A549 (cell line): ENCODE measurements at regions not wholly inside any gene's neighbourhood (a gene's known extent, or its start where the extent isn't known, plus 50 kb on each side); places are given as distances from the start of the nearest gene placed in this dataset.

Source experiments
- BHLHE40 ChIP-seq: IDR thresholded peaks from 2 replicates; pipeline ENCODE4 v1.6.1; 2012; ENCODE audit warnings: low read depth, low read length, inconsistent platforms
- CBX2 ChIP-seq: fragments of 200-600 bp; sonication (generic); IDR thresholded peaks from 2 replicates; pipeline ENCODE4 v1.6.1; 2016; ENCODE audit warnings: low read depth, mild to moderate bottlenecking, borderline replicate concordance
- CBX8 ChIP-seq: fragments of 200-600 bp; sonication (generic); IDR thresholded peaks from 2 replicates; pipeline ENCODE4 v1.6.1; 2016
- CHD4 ChIP-seq: fragments of 200-600 bp; sonication (generic); IDR thresholded peaks from 2 replicates; pipeline ENCODE4 v1.6.1; 2016; ENCODE audit warnings: antibody characterized with exemption, mild to moderate bottlenecking, borderline replicate concordance
- EHF ChIP-seq: fragments of 250-450 bp; sonication (Bioruptor Pico); IDR thresholded peaks from 2 replicates; pipeline ENCODE4 v1.5.0; 2020; ENCODE audit warnings: mild to moderate bottlenecking
- EHMT2 ChIP-seq: fragments of 200-600 bp; sonication (generic); IDR thresholded peaks from 2 replicates; pipeline ENCODE4 v1.6.1; 2016; ENCODE audit warnings: antibody characterized with exemption, low read depth, mild to moderate bottlenecking, moderate library complexity
- FOSB ChIP-seq: fragments of 250-450 bp; sonication (Bioruptor Pico); IDR thresholded peaks from 2 replicates; pipeline ENCODE4 v1.5.0; 2020; ENCODE audit warnings: mild to moderate bottlenecking, moderate library complexity
- FOXS1 ChIP-seq: fragments of 250-450 bp; sonication (Bioruptor Pico); IDR thresholded peaks from 2 replicates; pipeline ENCODE4 v1.5.0; 2020; ENCODE audit warnings: mild to moderate bottlenecking, moderate library complexity
- HOXA7 ChIP-seq: fragments of 250-450 bp; sonication (Bioruptor Pico); IDR thresholded peaks from 2 replicates; pipeline ENCODE4 v1.5.0; 2020; ENCODE audit warnings: mild to moderate bottlenecking, moderate library complexity
- JUN ChIP-seq, 2 experiments: fragments of >200 bp; sonication (Bioruptor Twin); formaldehyde crosslinking; IDR thresholded peaks; 2 replicates in 1 of 2; 3 replicates in 1 of 2; pipeline ENCODE4 v1.6.1; 2016 to 2017
- JUNB ChIP-seq: fragments of >200 bp; sonication (Bioruptor Twin); formaldehyde crosslinking; IDR thresholded peaks from 2 replicates; pipeline ENCODE4 v1.6.1; 2016
- KDM1A ChIP-seq: fragments of 200-600 bp; sonication (generic); IDR thresholded peaks from 2 replicates; pipeline ENCODE4 v1.6.1; 2016; ENCODE audit warnings: low read depth, mild to moderate bottlenecking
- KDM5A ChIP-seq: fragments of 200-600 bp; sonication (generic); IDR thresholded peaks from 2 replicates; pipeline ENCODE4 v1.6.1; 2016; ENCODE audit warnings: antibody characterized with exemption, mild to moderate bottlenecking
- MAFK ChIP-seq: fragments of 450-650 bp; IDR thresholded peaks from 2 replicates; pipeline ENCODE4 v1.6.1; 2014; ENCODE audit not compliant: partially characterized antibody
- MAZ ChIP-seq: fragments of 150-350 bp; IDR thresholded peaks from 2 replicates; pipeline ENCODE4 v1.6.1; 2014; ENCODE audit warnings: antibody characterized with exemption, low read depth, low read length, borderline replicate concordance
- MYC ChIP-seq: IDR thresholded peaks from 2 replicates; pipeline ENCODE4 v1.6.1; 2012; ENCODE audit warnings: mild to moderate bottlenecking, inconsistent platforms, low read length, improper control_type of control experiment, borderline replicate concordance
- NFE2L2 ChIP-seq: fragments of 150-350 bp; conservative IDR thresholded peaks from 2 replicates; pipeline ENCODE4 v1.6.1; 2014; ENCODE audit warnings: low read length
- NR3C1 ChIP-seq: fragments of >200 bp; sonication (Bioruptor Twin); formaldehyde crosslinking; IDR thresholded peaks from 3 replicates; pipeline ENCODE4 v1.6.1; 2017
- PHF8 ChIP-seq: fragments of 200-600 bp; sonication (generic); IDR thresholded peaks from 2 replicates; pipeline ENCODE4 v1.6.1; 2016; ENCODE audit warnings: low read depth, mild to moderate bottlenecking, antibody characterized with exemption, moderate library complexity, borderline replicate concordance
- POLR2A ChIP-seq: IDR thresholded peaks from 2 replicates; pipeline ENCODE4 v1.6.1; 2012; ENCODE audit warnings: mild to moderate bottlenecking, low read length
- RAD21 ChIP-seq, 2 experiments: fragments of >200 bp in 1 of 2; sonication (Bioruptor Twin) in 1 of 2; formaldehyde crosslinking in 1 of 2; IDR thresholded peaks in 1 of 2; conservative IDR thresholded peaks in 1 of 2; 2 replicates in 1 of 2; 3 replicates in 1 of 2; pipeline ENCODE4 v1.6.1; 2012 to 2018; ENCODE audit warnings: inconsistent platforms in 1 of 2
- RARB ChIP-seq: fragments of 250-450 bp; sonication (Bioruptor Pico); IDR thresholded peaks from 2 replicates; pipeline ENCODE4 v1.8.0; 2021; ENCODE audit warnings: mild to moderate bottlenecking, moderate library complexity
- RCOR1 ChIP-seq: fragments of 150-350 bp; IDR thresholded peaks from 2 replicates; pipeline ENCODE4 v1.6.1; 2014; ENCODE audit warnings: antibody characterized with exemption, low read length, low read depth
- RFX5 ChIP-seq: fragments of 450-650 bp; IDR thresholded peaks from 2 replicates; pipeline ENCODE4 v1.7.1; 2014; ENCODE audit warnings: antibody characterized with exemption, mild to moderate bottlenecking, moderate library complexity
- RNF2 ChIP-seq: fragments of 200-600 bp; sonication (generic); IDR thresholded peaks from 2 replicates; pipeline ENCODE4 v1.6.1; 2016; ENCODE audit warnings: low read depth, mild to moderate bottlenecking, antibody characterized with exemption, moderate library complexity, borderline replicate concordance
- SMC3 ChIP-seq: fragments of >200 bp; sonication (Bioruptor Twin); formaldehyde crosslinking; IDR thresholded peaks from 3 replicates; pipeline ENCODE4 v1.6.1; 2018; ENCODE audit warnings: inconsistent platforms
- TP53 ChIP-seq: fragments of 250-450 bp; sonication (Bioruptor Pico); IDR thresholded peaks from 2 replicates; pipeline ENCODE4 v1.5.0; 2021; ENCODE audit warnings: mild to moderate bottlenecking, moderate library complexity
- ZC3H11A ChIP-seq: fragments of 450-650 bp; IDR thresholded peaks from 2 replicates; pipeline ENCODE4 v1.6.1; 2014; ENCODE audit warnings: antibody characterized with exemption, mild to moderate bottlenecking
- ZFP36 ChIP-seq: fragments of 450-650 bp; IDR thresholded peaks from 2 replicates; pipeline ENCODE4 v1.6.1; 2014; ENCODE audit warnings: borderline replicate concordance; ENCODE audit not compliant: partially characterized antibody
- ZSCAN20 ChIP-seq: fragments of 250-450 bp; sonication (Bioruptor Pico); IDR thresholded peaks from 2 replicates; pipeline ENCODE4 v1.8.0; 2022; ENCODE audit warnings: mild to moderate bottlenecking, moderate library complexity
- TF ChIP-seq, protein P1 (sequence below): fragments of 200-600 bp; sonication (generic); IDR thresholded peaks from 2 replicates; pipeline ENCODE4 v1.6.1; 2016; ENCODE audit warnings: antibody characterized with exemption, mild to moderate bottlenecking, moderate library complexity
- TF ChIP-seq, protein P2 (sequence below): fragments of 250-450 bp; sonication (Bioruptor Pico); IDR thresholded peaks from 2 replicates; pipeline ENCODE4 v1.5.0; 2020; ENCODE audit warnings: low read depth, mild to moderate bottlenecking, moderate library complexity
- TF ChIP-seq, protein P3 (sequence below): fragments of 250-450 bp; sonication (Bioruptor Pico); IDR thresholded peaks from 2 replicates; pipeline ENCODE4 v1.5.0; 2021; ENCODE audit warnings: mild to moderate bottlenecking, moderate library complexity, borderline replicate concordance
- TF ChIP-seq, protein P4 (sequence below): fragments of 150-350 bp; IDR thresholded peaks from 2 replicates; pipeline ENCODE4 v1.6.1; 2014; ENCODE audit warnings: low read depth, mild to moderate bottlenecking, low read length
- TF ChIP-seq, protein P5 (sequence below): IDR thresholded peaks from 2 replicates; pipeline ENCODE4 v1.6.1; 2012
- TF ChIP-seq, protein P6 (sequence below): fragments of >200 bp; sonication (Bioruptor Twin); formaldehyde crosslinking; IDR thresholded peaks from 3 replicates; pipeline ENCODE4 v1.5.1; 2016

DNA sequence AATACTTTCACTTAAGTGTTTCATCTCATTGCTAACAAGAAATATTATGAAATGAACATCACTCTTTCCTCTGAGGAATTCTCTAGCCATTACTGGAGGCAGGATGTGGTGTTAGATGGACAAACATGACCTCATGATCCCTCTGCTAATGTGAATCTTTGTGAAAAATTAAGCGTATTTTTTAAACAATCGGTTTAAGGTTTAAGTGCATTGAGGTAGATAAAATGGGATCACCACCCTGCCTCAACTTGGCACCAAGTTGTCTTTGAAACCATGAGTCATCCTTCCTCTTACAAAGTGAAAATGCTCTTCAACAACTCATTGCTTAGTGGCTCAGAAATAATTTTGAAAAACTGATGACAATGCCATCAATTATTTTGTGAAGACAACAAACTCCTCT is 76.0 kb upstream of the DCBLD2 start (continued):
- TF ChIP-seq, protein P1, sequence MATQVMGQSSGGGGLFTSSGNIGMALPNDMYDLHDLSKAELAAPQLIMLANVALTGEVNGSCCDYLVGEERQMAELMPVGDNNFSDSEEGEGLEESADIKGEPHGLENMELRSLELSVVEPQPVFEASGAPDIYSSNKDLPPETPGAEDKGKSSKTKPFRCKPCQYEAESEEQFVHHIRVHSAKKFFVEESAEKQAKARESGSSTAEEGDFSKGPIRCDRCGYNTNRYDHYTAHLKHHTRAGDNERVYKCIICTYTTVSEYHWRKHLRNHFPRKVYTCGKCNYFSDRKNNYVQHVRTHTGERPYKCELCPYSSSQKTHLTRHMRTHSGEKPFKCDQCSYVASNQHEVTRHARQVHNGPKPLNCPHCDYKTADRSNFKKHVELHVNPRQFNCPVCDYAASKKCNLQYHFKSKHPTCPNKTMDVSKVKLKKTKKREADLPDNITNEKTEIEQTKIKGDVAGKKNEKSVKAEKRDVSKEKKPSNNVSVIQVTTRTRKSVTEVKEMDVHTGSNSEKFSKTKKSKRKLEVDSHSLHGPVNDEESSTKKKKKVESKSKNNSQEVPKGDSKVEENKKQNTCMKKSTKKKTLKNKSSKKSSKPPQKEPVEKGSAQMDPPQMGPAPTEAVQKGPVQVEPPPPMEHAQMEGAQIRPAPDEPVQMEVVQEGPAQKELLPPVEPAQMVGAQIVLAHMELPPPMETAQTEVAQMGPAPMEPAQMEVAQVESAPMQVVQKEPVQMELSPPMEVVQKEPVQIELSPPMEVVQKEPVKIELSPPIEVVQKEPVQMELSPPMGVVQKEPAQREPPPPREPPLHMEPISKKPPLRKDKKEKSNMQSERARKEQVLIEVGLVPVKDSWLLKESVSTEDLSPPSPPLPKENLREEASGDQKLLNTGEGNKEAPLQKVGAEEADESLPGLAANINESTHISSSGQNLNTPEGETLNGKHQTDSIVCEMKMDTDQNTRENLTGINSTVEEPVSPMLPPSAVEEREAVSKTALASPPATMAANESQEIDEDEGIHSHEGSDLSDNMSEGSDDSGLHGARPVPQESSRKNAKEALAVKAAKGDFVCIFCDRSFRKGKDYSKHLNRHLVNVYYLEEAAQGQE, result no peak
- TF ChIP-seq CHD4, result no peak
- TF ChIP-seq JUNB, result peak; percentile 90
- TF ChIP-seq ZSCAN20 (CRISPR knock-in tag), result no peak
- TF ChIP-seq ZC3H11A, result no peak
- TF ChIP-seq FOXS1 (CRISPR knock-in tag), result no peak
- peak; percentile 77 to 88; a peak in 3 of 5 replicates for TF ChIP-seq JUN (IDR thresholded peaks at IDR 0.05)
- TF ChIP-seq ZFP36, result no peak
- TF ChIP-seq, protein P2, sequence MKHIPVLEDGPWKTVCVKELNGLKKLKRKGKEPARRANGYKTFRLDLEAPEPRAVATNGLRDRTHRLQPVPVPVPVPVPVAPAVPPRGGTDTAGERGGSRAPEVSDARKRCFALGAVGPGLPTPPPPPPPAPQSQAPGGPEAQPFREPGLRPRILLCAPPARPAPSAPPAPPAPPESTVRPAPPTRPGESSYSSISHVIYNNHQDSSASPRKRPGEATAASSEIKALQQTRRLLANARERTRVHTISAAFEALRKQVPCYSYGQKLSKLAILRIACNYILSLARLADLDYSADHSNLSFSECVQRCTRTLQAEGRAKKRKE (CRISPR knock-in tag), result no peak
- TF ChIP-seq, protein P3, sequence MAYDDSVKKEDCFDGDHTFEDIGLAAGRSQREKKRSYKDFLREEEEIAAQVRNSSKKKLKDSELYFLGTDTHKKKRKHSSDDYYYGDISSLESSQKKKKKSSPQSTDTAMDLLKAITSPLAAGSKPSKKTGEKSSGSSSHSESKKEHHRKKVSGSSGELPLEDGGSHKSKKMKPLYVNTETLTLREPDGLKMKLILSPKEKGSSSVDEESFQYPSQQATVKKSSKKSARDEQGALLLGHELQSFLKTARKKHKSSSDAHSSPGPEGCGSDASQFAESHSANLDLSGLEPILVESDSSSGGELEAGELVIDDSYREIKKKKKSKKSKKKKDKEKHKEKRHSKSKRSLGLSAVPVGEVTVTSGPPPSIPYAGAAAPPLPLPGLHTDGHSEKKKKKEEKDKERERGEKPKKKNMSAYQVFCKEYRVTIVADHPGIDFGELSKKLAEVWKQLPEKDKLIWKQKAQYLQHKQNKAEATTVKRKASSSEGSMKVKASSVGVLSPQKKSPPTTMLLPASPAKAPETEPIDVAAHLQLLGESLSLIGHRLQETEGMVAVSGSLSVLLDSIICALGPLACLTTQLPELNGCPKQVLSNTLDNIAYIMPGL (CRISPR knock-in tag), result no peak
- TF ChIP-seq SMC3, result 0 out of 3 replicates have a peak, but pooled peaks have one; percentile 26
- no peak for TF ChIP-seq BHLHE40
- TF ChIP-seq FOSB (CRISPR knock-in tag), result no peak
- no peak for TF ChIP-seq HOXA7 (CRISPR knock-in tag)
- no peak for TF ChIP-seq CBX8
- no peak for TF ChIP-seq CBX2
- no peak for TF ChIP-seq TP53 (CRISPR knock-in tag)
- TF ChIP-seq NFE2L2, result no peak
- peak; percentile 59 for TF ChIP-seq MAFK
- TF ChIP-seq RNF2, result no peak
- TF ChIP-seq, protein P4, sequence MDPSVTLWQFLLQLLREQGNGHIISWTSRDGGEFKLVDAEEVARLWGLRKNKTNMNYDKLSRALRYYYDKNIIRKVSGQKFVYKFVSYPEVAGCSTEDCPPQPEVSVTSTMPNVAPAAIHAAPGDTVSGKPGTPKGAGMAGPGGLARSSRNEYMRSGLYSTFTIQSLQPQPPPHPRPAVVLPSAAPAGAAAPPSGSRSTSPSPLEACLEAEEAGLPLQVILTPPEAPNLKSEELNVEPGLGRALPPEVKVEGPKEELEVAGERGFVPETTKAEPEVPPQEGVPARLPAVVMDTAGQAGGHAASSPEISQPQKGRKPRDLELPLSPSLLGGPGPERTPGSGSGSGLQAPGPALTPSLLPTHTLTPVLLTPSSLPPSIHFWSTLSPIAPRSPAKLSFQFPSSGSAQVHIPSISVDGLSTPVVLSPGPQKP, result no peak
- no peak for TF ChIP-seq EHMT2
- no peak for TF ChIP-seq KDM5A
- TF ChIP-seq RCOR1, result no peak
- no peak for TF ChIP-seq POLR2A
- TF ChIP-seq NR3C1, result no peak
- TF ChIP-seq PHF8, result no peak
- TF ChIP-seq, protein P5, sequence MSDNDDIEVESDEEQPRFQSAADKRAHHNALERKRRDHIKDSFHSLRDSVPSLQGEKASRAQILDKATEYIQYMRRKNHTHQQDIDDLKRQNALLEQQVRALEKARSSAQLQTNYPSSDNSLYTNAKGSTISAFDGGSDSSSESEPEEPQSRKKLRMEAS, result peak; percentile 54; the same call in 1 of the 2 replicates
- TF ChIP-seq, protein P6, sequence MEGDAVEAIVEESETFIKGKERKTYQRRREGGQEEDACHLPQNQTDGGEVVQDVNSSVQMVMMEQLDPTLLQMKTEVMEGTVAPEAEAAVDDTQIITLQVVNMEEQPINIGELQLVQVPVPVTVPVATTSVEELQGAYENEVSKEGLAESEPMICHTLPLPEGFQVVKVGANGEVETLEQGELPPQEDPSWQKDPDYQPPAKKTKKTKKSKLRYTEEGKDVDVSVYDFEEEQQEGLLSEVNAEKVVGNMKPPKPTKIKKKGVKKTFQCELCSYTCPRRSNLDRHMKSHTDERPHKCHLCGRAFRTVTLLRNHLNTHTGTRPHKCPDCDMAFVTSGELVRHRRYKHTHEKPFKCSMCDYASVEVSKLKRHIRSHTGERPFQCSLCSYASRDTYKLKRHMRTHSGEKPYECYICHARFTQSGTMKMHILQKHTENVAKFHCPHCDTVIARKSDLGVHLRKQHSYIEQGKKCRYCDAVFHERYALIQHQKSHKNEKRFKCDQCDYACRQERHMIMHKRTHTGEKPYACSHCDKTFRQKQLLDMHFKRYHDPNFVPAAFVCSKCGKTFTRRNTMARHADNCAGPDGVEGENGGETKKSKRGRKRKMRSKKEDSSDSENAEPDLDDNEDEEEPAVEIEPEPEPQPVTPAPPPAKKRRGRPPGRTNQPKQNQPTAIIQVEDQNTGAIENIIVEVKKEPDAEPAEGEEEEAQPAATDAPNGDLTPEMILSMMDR, result no peak
- no peak for TF ChIP-seq MAZ
- TF ChIP-seq MYC, result no peak
- no peak for TF ChIP-seq RFX5
- TF ChIP-seq KDM1A, result no peak
- peak; percentile 44; the same call in 1 of the 2 replicates for TF ChIP-seq EHF (CRISPR knock-in tag)
- no peak for TF ChIP-seq RARB
- peak; percentile 19 to 35; a peak in 2 of 5 replicates for TF ChIP-seq RAD21 (conservative IDR thresholded peaks at IDR 0.05 in 1 of 2, IDR thresholded peaks at IDR 0.05 in 1 of 2)
